Testis (tissue), 2 donors: ENCODE measurements at regions not wholly inside any gene's neighbourhood (a gene's known extent, or its start where the extent isn't known, plus 50 kb on each side); places are given as distances from the start of the nearest gene placed in this dataset.

Experiments used
- CTCF ChIP-seq, 3 experiments: fragments of 450-650 bp in 2 of 3; fragments of 200-600 bp in 1 of 3; sonication (generic) in 1 of 3; IDR thresholded peaks; one replicate each; pipeline ENCODE4 v1.5.1; 2016 to 2019; ENCODE audit warnings: antibody characterized with exemption in 3 of 3, mild to moderate bottlenecking in 2 of 3, moderate library complexity in 1 of 3
- POLR2A ChIP-seq: fragments of 450-650 bp; IDR thresholded peaks from one replicate; pipeline ENCODE4 v1.6.1; 2017; ENCODE audit warnings: antibody characterized with exemption, mild to moderate bottlenecking, moderate library complexity

- no peak for TF ChIP-seq CTCF (IDR thresholded peaks at IDR 0.05)
- TF ChIP-seq POLR2A, result no peak
Observed at GRCh38 chr7:106183952-106184351, 71.8 kb upstream of the SYPL1 start.
